Esophagus muscularis mucosa (tissue), 4 donors: ENCODE measurements at regions not wholly inside any gene's neighbourhood (a gene's known extent, or its start where the extent isn't known, plus 50 kb on each side); places are given as distances from the start of the nearest gene placed in this dataset.
A peak's percentile ranks its signal among the peaks of the same experiment; 100 is the strongest.
"Not testable (repeated sequence)": the region's sequence is repeated elsewhere in the genome, so short reads cannot be mapped to it uniquely, and the experiment has no call there.

Experiments
- DNase-seq: peaks from one replicate; pipeline ENCODE4 v3.0.0-alpha.2; 2017; ENCODE audit errors: extremely low spot score
- H3K27ac ChIP-seq, 4 donors: fragments of 200-600 bp; sonication (generic); replicated peaks in 1 of 4; 1 replicate in 3 of 4; 2 replicates in 1 of 4; pipeline ENCODE4 v1.5.1; 2016 to 2019; ENCODE audit warnings: mild to moderate bottlenecking in 1 of 4
- H3K27me3 ChIP-seq, 4 donors: fragments of 200-600 bp; sonication (generic); one replicate each; pipeline versions ENCODE4 v1.5.1 to v1.6.0; 2016 to 2019
- H3K36me3 ChIP-seq, 4 donors: fragments of 200-600 bp; sonication (generic); one replicate each; pipeline ENCODE4 v1.5.1; 2016 to 2019
- H3K4me1 ChIP-seq, 4 donors: fragments of 200-600 bp; sonication (generic); one replicate each; pipeline ENCODE4 v1.5.1; 2016 to 2019
- H3K4me3 ChIP-seq, 4 donors: fragments of 200-600 bp; sonication (generic); 1 replicate in 2 of 4; 2 replicates in 2 of 4; pipeline ENCODE4 v1.5.1; 2016 to 2019; ENCODE audit warnings: mild to moderate bottlenecking in 4 of 4, moderate library complexity in 1 of 4
- H3K9me3 ChIP-seq, 4 donors: fragments of 200-600 bp; sonication (generic); 1 replicate in 3 of 4; 2 replicates in 1 of 4; pipeline ENCODE4 v1.5.1; 2016 to 2019
- CTCF ChIP-seq, 3 experiments: fragments of 200-600 bp in 2 of 3; fragments of 450-650 bp in 1 of 3; sonication (generic) in 2 of 3; IDR thresholded peaks; one replicate each; pipeline ENCODE4 v1.5.1; 2017 to 2019; ENCODE audit warnings: antibody characterized with exemption in 3 of 3, mild to moderate bottlenecking in 2 of 3, moderate library complexity in 1 of 3
- EP300 ChIP-seq: sonication (generic); formaldehyde crosslinking; IDR thresholded peaks from one replicate; pipeline ENCODE4 v1.6.1; 2017; ENCODE audit warnings: antibody characterized with exemption
- POLR2A ChIP-seq: fragments of 450-650 bp; IDR thresholded peaks from one replicate; pipeline ENCODE4 v1.6.1; 2017; ENCODE audit warnings: antibody characterized with exemption, moderate library complexity, mild to moderate bottlenecking, low read depth
- POLR2AphosphoS5 ChIP-seq, 2 donors: sonication (generic); formaldehyde crosslinking; IDR thresholded peaks; one replicate each; pipeline ENCODE4 v1.6.1; 2017; ENCODE audit warnings: antibody characterized with exemption in 2 of 2
- WGBS: methylation state at CpG from one replicate; pipeline ENCODE4 v1.1.5; 2018; 5-methylcytosine and 5-hydroxymethylcytosine counted together
- intact Hi-C: fragments of 100-400 bp; cut with DNase I; formaldehyde crosslinking; loops from one replicate; pipeline ENCODE4 v1.15.1; 2023

GRCh38 chr2:95719473-95720060, 127.8 kb downstream of the TRIM43 start:
- DNase-seq: no peak
- no peaks in the 10 kb centered on the region for H3K4me1 ChIP-seq
- no peaks in the 10 kb centered on the region for H3K9me3 ChIP-seq
- intact Hi-C loops: loop anchor here (5.0 kb wide), 1 partner anchor 312 kb away; no protein-coding TSS in a partner anchor
- H3K4me3 ChIP-seq: no peak overlapping the region
- no peaks in the 10 kb centered on the region for H3K27me3 ChIP-seq
- TF ChIP-seq EP300: no peak
- TF ChIP-seq POLR2AphosphoS5 (IDR thresholded peaks at IDR 0.05): no peak
- TF ChIP-seq POLR2A: no peak
- no peak for TF ChIP-seq CTCF (IDR thresholded peaks at IDR 0.05)
- H3K27ac ChIP-seq: no peak overlapping the region
- H3K36me3 ChIP-seq: no peaks in the 10 kb centered on the region
- WGBS: 78% methylated on average over 8 of the region's 8 CpGs

GRCh38 chr2:95721726-95722125, 129.9 kb downstream of the TRIM43 start:
- Histone ChIP-seq H3K27me3 (no peaks in the 10 kb centered on the region), H3K27ac (no peak overlapping the region), H3K9me3 (no peaks in the 10 kb centered on the region), H3K36me3 (no peaks in the 10 kb centered on the region), H3K4me1 (no peaks in the 10 kb centered on the region), H3K4me3 (no peak overlapping the region)
- TF ChIP-seq EP300 (no peak), CTCF (IDR thresholded peaks at IDR 0.05) (no peak), POLR2AphosphoS5 (IDR thresholded peaks at IDR 0.05) (no peak), POLR2A (no peak)
- peak; percentile 88 for DNase-seq
- 100% methylated on average over 4 of the region's 8 CpGs for WGBS
- intact Hi-C loops: loop anchor here (5.0 kb wide), 1 partner anchor 314 kb away; no protein-coding TSS in a partner anchor

GRCh38 chr2:95722131-95722697, 130.4 kb downstream of the TRIM43 start:
- whole genome bisulfite sequencing: 89% methylated on average over 11 of the region's 11 CpGs
- no peak overlapping the region for H3K27ac ChIP-seq
- H3K4me1 ChIP-seq: no peaks in the 10 kb centered on the region
- DNase-seq: peak; percentile 79
- no peaks in the 10 kb centered on the region for H3K9me3 ChIP-seq
- H3K36me3 ChIP-seq: no peaks in the 10 kb centered on the region
- H3K4me3 ChIP-seq: no peak overlapping the region
- intact Hi-C loops: loop anchor here (5.0 kb wide), 1 partner anchor 315 kb away; no protein-coding TSS in a partner anchor
- H3K27me3 ChIP-seq: no peaks in the 10 kb centered on the region
- TF ChIP-seq POLR2AphosphoS5 (IDR thresholded peaks at IDR 0.05) (no peak), POLR2A (no peak), EP300 (no peak), CTCF (IDR thresholded peaks at IDR 0.05) (no peak)

GRCh38 chr2:95723627-95724210, 131.9 kb downstream of the TRIM43 start:
- not testable (repeated sequence) for H3K36me3 ChIP-seq, H3K4me1 ChIP-seq, H3K4me3 ChIP-seq, H3K27me3 ChIP-seq, H3K9me3 ChIP-seq, H3K27ac ChIP-seq
- WGBS: 87% methylated on average over 4 of the region's 4 CpGs
- DNase-seq: peak; percentile 68
- intact Hi-C loops: loop anchor here (5.0 kb wide), 1 partner anchor 316 kb away; no protein-coding TSS in a partner anchor

- WGBS: 48% methylated on average over 2 of the region's 2 CpGs
- intact Hi-C loops: loop anchor here (5.0 kb wide), 1 partner anchor 198 kb away; no protein-coding TSS in a partner anchor
- H3K4me3 ChIP-seq, H3K9me3 ChIP-seq, H3K36me3 ChIP-seq, H3K27me3 ChIP-seq, H3K27ac ChIP-seq, H3K4me1 ChIP-seq: not testable (repeated sequence)
- peak; percentile 66 for DNase-seq
Observed at GRCh38 chr2:95725191-95725590, 133.4 kb downstream of the TRIM43 start.

GRCh38 chr2:95725677-95726076, 133.9 kb downstream of the TRIM43 start:
- H3K4me3 ChIP-seq, H3K36me3 ChIP-seq, H3K4me1 ChIP-seq, H3K9me3 ChIP-seq, H3K27ac ChIP-seq, DNase-seq, H3K27me3 ChIP-seq: not testable (repeated sequence)
- WGBS: 100% methylated on average over 1 of the region's 1 CpG
- intact Hi-C loops: loop anchor here (5.0 kb wide), 1 partner anchor 198 kb away; no protein-coding TSS in a partner anchor

GRCh38 chr2:95727420-95727819, 135.6 kb downstream of the TRIM43 start:
- 85% methylated on average over 4 of the region's 5 CpGs for WGBS
- not testable (repeated sequence) for H3K9me3 ChIP-seq, H3K36me3 ChIP-seq, H3K4me1 ChIP-seq, H3K4me3 ChIP-seq, H3K27ac ChIP-seq
- peaks cover 0 to 11% (median 0%) of the 10 kb centered on the region in 4 donors for H3K27me3 ChIP-seq
- intact Hi-C loops: loop anchor here (5.0 kb wide), 1 partner anchor 200 kb away; no protein-coding TSS in a partner anchor
- peak; percentile 62 for DNase-seq
